ENCODE measurements at regions not wholly inside any gene's neighbourhood (a gene's known extent, or its start where the extent isn't known, plus 50 kb on each side); places are given as distances from the start of the nearest gene placed in this dataset.

DNA sequence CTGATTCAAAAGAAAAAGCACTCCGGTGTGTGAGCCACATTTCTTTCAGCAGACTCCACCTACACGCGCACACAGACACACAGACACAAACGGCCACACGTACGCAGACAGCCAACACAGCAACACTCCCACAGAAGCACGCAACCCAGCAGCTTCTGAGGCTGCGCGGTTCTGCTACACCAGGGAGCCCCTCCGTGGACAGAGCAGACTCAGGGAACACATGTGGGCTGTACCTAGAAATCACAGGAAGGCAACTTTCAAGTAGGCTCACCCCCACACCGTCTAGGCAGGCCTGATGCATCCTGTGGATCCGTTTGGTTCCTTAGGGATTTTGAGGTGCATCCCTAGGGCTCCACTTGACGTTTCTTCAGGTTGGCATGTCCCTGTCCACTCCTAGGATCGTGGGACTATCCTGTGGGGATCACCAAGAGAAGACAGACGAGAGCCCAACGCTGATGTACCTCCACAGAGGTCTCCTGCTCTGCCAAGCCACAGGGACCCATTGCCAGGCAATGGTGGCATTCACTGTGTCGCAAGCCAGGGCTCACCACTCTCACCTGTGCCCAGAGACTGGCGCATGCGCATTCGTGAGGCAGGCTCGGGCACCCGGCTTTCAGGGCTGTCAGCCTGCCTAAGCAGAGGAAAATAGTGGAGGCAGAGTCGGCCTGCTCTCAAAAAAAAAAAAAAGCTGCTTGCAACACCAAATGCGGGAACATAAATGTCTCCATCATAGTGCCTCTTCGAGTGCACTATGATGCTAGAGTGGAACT, 2333.3 kb downstream of the TP53TG3F start:
- TF ChIP-seq, protein P1, sequence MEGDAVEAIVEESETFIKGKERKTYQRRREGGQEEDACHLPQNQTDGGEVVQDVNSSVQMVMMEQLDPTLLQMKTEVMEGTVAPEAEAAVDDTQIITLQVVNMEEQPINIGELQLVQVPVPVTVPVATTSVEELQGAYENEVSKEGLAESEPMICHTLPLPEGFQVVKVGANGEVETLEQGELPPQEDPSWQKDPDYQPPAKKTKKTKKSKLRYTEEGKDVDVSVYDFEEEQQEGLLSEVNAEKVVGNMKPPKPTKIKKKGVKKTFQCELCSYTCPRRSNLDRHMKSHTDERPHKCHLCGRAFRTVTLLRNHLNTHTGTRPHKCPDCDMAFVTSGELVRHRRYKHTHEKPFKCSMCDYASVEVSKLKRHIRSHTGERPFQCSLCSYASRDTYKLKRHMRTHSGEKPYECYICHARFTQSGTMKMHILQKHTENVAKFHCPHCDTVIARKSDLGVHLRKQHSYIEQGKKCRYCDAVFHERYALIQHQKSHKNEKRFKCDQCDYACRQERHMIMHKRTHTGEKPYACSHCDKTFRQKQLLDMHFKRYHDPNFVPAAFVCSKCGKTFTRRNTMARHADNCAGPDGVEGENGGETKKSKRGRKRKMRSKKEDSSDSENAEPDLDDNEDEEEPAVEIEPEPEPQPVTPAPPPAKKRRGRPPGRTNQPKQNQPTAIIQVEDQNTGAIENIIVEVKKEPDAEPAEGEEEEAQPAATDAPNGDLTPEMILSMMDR (IDR thresholded peaks at IDR 0.05; ENCODE audit: insufficient read depth, low read depth, low read length), result no peak
- no peak for TF ChIP-seq EZH2 (IDR thresholded peaks at IDR 0.05; ENCODE audit: insufficient read depth, low read length)

All from astrocyte (in vitro differentiated cells and primary cell).